Colonic mucosa (tissue), 4 donors: ENCODE measurements at regions not wholly inside any gene's neighbourhood (a gene's known extent, or its start where the extent isn't known, plus 50 kb on each side); places are given as distances from the start of the nearest gene placed in this dataset.

Experiments
- DNase-seq: peaks from one replicate; pipeline ENCODE4 v3.0.0-alpha.2; 2020
- H3K27ac ChIP-seq: fragments of 200-600 bp; one replicate; pipeline ENCODE4 v1.8.0; 2021
- H3K27me3 ChIP-seq: fragments of 200-600 bp; one replicate; pipeline ENCODE4 v1.8.0; 2021
- H3K36me3 ChIP-seq: fragments of 200-600 bp; one replicate; pipeline ENCODE4 v1.8.0; 2021
- H3K4me1 ChIP-seq: fragments of 200-600 bp; one replicate; pipeline ENCODE4 v1.8.0; 2021; ENCODE audit warnings: mild to moderate bottlenecking
- H3K4me3 ChIP-seq: fragments of 200-600 bp; one replicate; pipeline ENCODE4 v1.8.0; 2021
- H3K9ac ChIP-seq, 2 donors: one replicate each; pipeline ENCODE4 v1.7.0; 2013; ENCODE audit warnings: control low read depth in 2 of 2, low read depth in 2 of 2, low read length in 2 of 2
- H3K9me3 ChIP-seq: fragments of 200-600 bp; one replicate; pipeline ENCODE4 v1.8.0; 2021
- CTCF ChIP-seq: fragments of 200-600 bp; IDR thresholded peaks from one replicate; pipeline ENCODE4 v1.8.0; 2022; ENCODE audit warnings: antibody characterized with exemption, mild to moderate bottlenecking
- intact Hi-C: fragments of 100-400 bp; cut with DNase I; formaldehyde crosslinking; loops from one replicate; pipeline ENCODE4 v1.14.1; 2022
- donor health status: healthy.
- donor health status: DM: no; HTN: no; CAD: no.
- donor health status: DM: no; HTN: no; CAD: no.

GRCh38 chr16:59148769-59149155 is 414.6 kb upstream of the GOT2 start:
- Histone ChIP-seq H3K27ac (no peak overlapping the region), H3K4me3 (no peak overlapping the region), H3K9ac (no peak overlapping the region), H3K4me1 (no peaks in the 10 kb centered on the region), H3K27me3 (no peaks in the 10 kb centered on the region), H3K36me3 (no peaks in the 10 kb centered on the region), H3K9me3 (no peaks in the 10 kb centered on the region)
- DNase-seq = no peak
- TF ChIP-seq CTCF = no peak
- intact Hi-C loops = no loop called here

- no peak for DNase-seq
- Histone ChIP-seq H3K4me1 (no peaks in the 10 kb centered on the region), H3K9me3 (no peaks in the 10 kb centered on the region), H3K27ac (no peak overlapping the region), H3K36me3 (no peaks in the 10 kb centered on the region), H3K27me3 (no peaks in the 10 kb centered on the region), H3K9ac (no peak overlapping the region), H3K4me3 (no peak overlapping the region)
- intact Hi-C loops = no loop called here
- TF ChIP-seq CTCF = no peak
Observed at GRCh38 chr16:59148056-59148768, 414.1 kb upstream of the GOT2 start.

- intact Hi-C loops = no loop called here
- no peaks in the 10 kb centered on the region for H3K9me3 ChIP-seq
- no peak overlapping the region for H3K4me3 ChIP-seq
- no peaks in the 10 kb centered on the region for H3K4me1 ChIP-seq
- DNase-seq = no peak
- no peak overlapping the region for H3K27ac ChIP-seq
- H3K36me3 ChIP-seq = no peaks in the 10 kb centered on the region
- H3K9ac ChIP-seq = no peak overlapping the region
- TF ChIP-seq CTCF = no peak
- no peaks in the 10 kb centered on the region for H3K27me3 ChIP-seq
Observed at GRCh38 chr16:59146140-59146539, 412.0 kb upstream of the GOT2 start.

- intact Hi-C loops = no loop called here
- H3K27me3 ChIP-seq = no peaks in the 10 kb centered on the region
- no peak overlapping the region for H3K9ac ChIP-seq
- DNase-seq = no peak
- no peaks in the 10 kb centered on the region for H3K36me3 ChIP-seq
- H3K27ac ChIP-seq = no peak overlapping the region
- H3K4me1 ChIP-seq = no peaks in the 10 kb centered on the region
- no peak overlapping the region for H3K4me3 ChIP-seq
- H3K9me3 ChIP-seq = no peaks in the 10 kb centered on the region
- TF ChIP-seq CTCF = no peak
Observed at GRCh38 chr16:59144841-59145240, 410.7 kb upstream of the GOT2 start.

GRCh38 chr16:59144326-59144725 is 410.2 kb upstream of the GOT2 start:
- Histone ChIP-seq H3K27ac (no peak overlapping the region), H3K36me3 (no peaks in the 10 kb centered on the region), H3K9me3 (no peaks in the 10 kb centered on the region), H3K4me3 (no peak overlapping the region), H3K27me3 (no peaks in the 10 kb centered on the region), H3K4me1 (no peaks in the 10 kb centered on the region), H3K9ac (no peak overlapping the region)
- no peak for DNase-seq
- intact Hi-C loops = no loop called here
- no peak for TF ChIP-seq CTCF
